GM06990 (cell line): ENCODE measurements at regions not wholly inside any gene's neighbourhood (a gene's known extent, or its start where the extent isn't known, plus 50 kb on each side); places are given as distances from the start of the nearest gene placed in this dataset.

Source experiments
- DNase-seq: peaks from one replicate; pipeline ENCODE4 v3.0.0-alpha.2; 2011; ENCODE audit not compliant: insufficient read length; ENCODE audit errors: extremely low read depth
- H3K27me3 ChIP-seq: replicated peaks from 2 replicates; pipeline ENCODE4 v1.6.0; 2011; ENCODE audit warnings: low read length; ENCODE audit not compliant: control insufficient read depth, insufficient read depth
- H3K36me3 ChIP-seq: 2 replicates; pipeline ENCODE4 v1.5.1; 2011; ENCODE audit warnings: low read length; ENCODE audit not compliant: control insufficient read depth, insufficient read depth
- H3K4me3 ChIP-seq: replicated peaks from 2 replicates; pipeline ENCODE4 v1.5.1; 2011; ENCODE audit warnings: low read depth, mild to moderate bottlenecking, control low read depth, low read length
- TF ChIP-seq, protein P1 (sequence below): IDR thresholded peaks from 2 replicates; pipeline ENCODE4 v1.5.1; 2011; ENCODE audit warnings: low read length, control low read depth, mild to moderate bottlenecking, inconsistent platforms; ENCODE audit not compliant: insufficient read depth, poor library complexity, severe bottlenecking

DNA sequence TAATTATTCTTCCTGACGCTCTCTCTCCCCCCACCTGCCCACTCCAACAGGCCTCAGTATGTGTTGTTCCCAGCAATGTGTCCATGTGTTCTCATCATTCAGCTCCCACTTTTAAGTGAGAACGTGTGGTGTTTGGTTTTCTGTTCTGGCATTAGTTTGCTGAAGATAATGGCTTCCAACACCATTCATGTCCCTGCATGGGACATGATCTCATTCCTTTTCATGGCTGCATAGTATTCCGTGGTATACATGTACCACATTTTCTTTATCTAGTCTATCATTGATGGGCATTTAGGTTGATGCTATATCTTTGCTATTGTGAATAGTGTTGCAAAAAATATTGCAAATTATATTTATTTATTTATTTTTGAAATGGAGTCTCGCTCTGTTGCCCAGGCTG, 258.0 kb downstream of the TFAP2A start:
- no peak for DNase-seq
- no peak overlapping the region for H3K4me3 ChIP-seq
- TF ChIP-seq, protein P1, sequence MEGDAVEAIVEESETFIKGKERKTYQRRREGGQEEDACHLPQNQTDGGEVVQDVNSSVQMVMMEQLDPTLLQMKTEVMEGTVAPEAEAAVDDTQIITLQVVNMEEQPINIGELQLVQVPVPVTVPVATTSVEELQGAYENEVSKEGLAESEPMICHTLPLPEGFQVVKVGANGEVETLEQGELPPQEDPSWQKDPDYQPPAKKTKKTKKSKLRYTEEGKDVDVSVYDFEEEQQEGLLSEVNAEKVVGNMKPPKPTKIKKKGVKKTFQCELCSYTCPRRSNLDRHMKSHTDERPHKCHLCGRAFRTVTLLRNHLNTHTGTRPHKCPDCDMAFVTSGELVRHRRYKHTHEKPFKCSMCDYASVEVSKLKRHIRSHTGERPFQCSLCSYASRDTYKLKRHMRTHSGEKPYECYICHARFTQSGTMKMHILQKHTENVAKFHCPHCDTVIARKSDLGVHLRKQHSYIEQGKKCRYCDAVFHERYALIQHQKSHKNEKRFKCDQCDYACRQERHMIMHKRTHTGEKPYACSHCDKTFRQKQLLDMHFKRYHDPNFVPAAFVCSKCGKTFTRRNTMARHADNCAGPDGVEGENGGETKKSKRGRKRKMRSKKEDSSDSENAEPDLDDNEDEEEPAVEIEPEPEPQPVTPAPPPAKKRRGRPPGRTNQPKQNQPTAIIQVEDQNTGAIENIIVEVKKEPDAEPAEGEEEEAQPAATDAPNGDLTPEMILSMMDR: no peak
- H3K36me3 ChIP-seq: no peaks in the 10 kb centered on the region
- H3K27me3 ChIP-seq: no peaks in the 10 kb centered on the region

DNA sequence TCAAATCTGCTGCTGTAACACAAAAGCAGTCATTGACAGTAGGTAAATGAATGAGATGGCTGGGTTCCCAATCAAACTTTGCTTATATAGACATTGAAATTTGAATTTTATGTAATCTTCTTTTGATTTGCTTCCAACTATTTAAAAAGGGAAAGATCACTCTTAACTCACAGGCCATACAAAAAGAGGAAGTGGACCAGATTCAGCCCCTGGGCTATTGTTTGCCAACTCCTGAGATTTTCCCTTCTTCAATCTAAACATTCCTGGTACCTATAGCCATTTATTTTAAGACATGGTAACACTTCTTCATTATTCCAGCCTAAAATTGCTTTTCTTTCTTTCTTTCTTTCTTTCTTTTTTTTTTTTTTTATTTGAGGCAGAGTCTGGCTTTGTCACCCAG, 260.6 kb downstream of the TFAP2A start:
- no peaks in the 10 kb centered on the region for H3K36me3 ChIP-seq
- H3K27me3 ChIP-seq: no peaks in the 10 kb centered on the region
- no peak overlapping the region for H3K4me3 ChIP-seq
- TF ChIP-seq, protein P1: no peak
- no peak for DNase-seq

DNA sequence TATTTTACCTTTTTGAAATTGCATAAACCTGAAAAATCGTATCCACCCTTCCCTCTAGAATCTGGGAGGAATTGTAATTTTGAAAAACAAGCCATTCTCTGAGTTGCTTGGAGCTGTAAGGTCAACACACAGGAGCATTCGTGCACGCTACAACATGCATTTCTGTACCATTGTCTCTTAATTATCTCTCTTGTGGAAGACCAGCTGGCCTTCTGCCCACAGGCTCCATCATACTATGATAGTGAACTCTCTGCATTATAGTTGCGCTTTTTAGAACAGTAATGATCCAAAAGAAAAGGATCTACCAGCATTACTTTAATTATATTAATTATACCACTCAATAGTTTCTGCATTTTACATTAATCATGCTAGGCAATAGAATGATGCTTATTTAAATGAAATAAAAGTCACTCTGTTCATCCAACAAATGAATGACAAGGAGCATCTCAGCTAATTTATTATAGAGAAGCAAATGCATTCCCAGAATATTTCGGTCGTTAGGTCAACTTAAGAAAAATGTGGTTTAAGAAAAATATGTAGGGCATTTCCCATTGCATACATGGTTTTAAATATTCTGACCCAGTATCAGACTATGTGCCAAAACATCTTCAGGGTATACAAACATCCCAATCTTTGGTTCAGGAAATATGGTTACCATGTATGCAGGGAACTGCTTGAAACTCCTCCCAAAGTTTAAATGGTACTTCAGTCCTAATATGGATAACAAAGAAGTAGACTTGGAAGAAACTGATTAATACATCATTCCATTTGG, 263.5 kb downstream of the TFAP2A start:
- Histone ChIP-seq H3K27me3 (no peaks in the 10 kb centered on the region), H3K4me3 (no peak overlapping the region), H3K36me3 (no peaks in the 10 kb centered on the region)
- TF ChIP-seq, protein P1: no peak
- DNase-seq: no peak

GRCh38 chr6:10149603-10150002, 265.3 kb downstream of the TFAP2A start:
- TF ChIP-seq, protein P1: no peak
- Histone ChIP-seq H3K27me3 (no peaks in the 10 kb centered on the region), H3K4me3 (no peak overlapping the region), H3K36me3 (no peaks in the 10 kb centered on the region)
- no peak for DNase-seq

- TF ChIP-seq, protein P1: no peak
- no peaks in the 10 kb centered on the region for H3K36me3 ChIP-seq
- DNase-seq: peak; percentile 4
- peak overlapping the region; percentile 2 for H3K4me3 ChIP-seq
- no peaks in the 10 kb centered on the region for H3K27me3 ChIP-seq
Measured at GRCh38 chr6:10146715-10147451, 268.0 kb downstream of the TFAP2A start.
